ENCODE measurements at regions not wholly inside any gene's neighbourhood (a gene's known extent, or its start where the extent isn't known, plus 50 kb on each side); places are given as distances from the start of the nearest gene placed in this dataset.

GRCh38 chr16:5427571-5427970, 330.0 kb upstream of the EEF2KMT start:
- TF ChIP-seq, protein P1, sequence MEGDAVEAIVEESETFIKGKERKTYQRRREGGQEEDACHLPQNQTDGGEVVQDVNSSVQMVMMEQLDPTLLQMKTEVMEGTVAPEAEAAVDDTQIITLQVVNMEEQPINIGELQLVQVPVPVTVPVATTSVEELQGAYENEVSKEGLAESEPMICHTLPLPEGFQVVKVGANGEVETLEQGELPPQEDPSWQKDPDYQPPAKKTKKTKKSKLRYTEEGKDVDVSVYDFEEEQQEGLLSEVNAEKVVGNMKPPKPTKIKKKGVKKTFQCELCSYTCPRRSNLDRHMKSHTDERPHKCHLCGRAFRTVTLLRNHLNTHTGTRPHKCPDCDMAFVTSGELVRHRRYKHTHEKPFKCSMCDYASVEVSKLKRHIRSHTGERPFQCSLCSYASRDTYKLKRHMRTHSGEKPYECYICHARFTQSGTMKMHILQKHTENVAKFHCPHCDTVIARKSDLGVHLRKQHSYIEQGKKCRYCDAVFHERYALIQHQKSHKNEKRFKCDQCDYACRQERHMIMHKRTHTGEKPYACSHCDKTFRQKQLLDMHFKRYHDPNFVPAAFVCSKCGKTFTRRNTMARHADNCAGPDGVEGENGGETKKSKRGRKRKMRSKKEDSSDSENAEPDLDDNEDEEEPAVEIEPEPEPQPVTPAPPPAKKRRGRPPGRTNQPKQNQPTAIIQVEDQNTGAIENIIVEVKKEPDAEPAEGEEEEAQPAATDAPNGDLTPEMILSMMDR (IDR thresholded peaks at IDR 0.05; ENCODE audit: low read depth, low read length) = no peak
- no peak overlapping the region for H3K4me3 ChIP-seq (ENCODE audit: low read depth, low read length)

GRCh38 chr16:5422643-5423496, 325.3 kb upstream of the EEF2KMT start:
- TF ChIP-seq, protein P1 (IDR thresholded peaks at IDR 0.05; ENCODE audit: low read depth, low read length) = no peak
- H3K4me3 ChIP-seq (ENCODE audit: low read depth, low read length) = no peak overlapping the region

- no peak overlapping the region for H3K4me3 ChIP-seq (ENCODE audit: low read depth, low read length)
- TF ChIP-seq, protein P1 (IDR thresholded peaks at IDR 0.05; ENCODE audit: low read depth, low read length) = no peak
These were observed 324.5 kb upstream of the EEF2KMT start for GRCh38 chr16:5422047-5422446.

DNA sequence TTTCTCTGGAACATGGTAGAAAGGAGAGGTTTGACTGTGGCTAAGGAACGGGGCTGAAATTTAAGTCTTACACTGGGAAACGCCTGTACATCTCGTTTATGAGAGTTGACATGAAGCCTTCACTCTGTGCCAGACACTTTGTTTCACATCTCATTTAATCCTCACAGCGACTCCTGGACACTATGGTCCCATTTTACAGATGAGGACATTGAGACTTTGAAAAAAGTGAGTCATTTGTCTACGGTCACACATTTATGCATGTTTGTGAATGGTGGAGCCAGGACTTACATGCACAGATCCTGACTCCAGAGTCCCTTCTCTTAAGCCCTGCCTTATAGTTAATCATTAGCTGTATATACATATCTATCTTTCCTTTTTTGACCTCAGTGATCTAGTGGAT, 318.4 kb upstream of the EEF2KMT start:
- TF ChIP-seq, protein P1 (IDR thresholded peaks at IDR 0.05; ENCODE audit: low read depth, low read length) = no peak
- no peak overlapping the region for H3K4me3 ChIP-seq (ENCODE audit: low read depth, low read length)

- TF ChIP-seq, protein P1 (IDR thresholded peaks at IDR 0.05; ENCODE audit: low read depth, low read length) = no peak
- H3K4me3 ChIP-seq (ENCODE audit: low read depth, low read length) = no peak overlapping the region
These were observed 317.5 kb upstream of the EEF2KMT start for GRCh38 chr16:5415123-5415522.

- TF ChIP-seq, protein P1 (IDR thresholded peaks at IDR 0.05; ENCODE audit: low read depth, low read length) = no peak
- H3K4me3 ChIP-seq (ENCODE audit: low read depth, low read length) = no peak overlapping the region
These were observed 315.1 kb upstream of the EEF2KMT start for GRCh38 chr16:5412731-5413130.

DNA sequence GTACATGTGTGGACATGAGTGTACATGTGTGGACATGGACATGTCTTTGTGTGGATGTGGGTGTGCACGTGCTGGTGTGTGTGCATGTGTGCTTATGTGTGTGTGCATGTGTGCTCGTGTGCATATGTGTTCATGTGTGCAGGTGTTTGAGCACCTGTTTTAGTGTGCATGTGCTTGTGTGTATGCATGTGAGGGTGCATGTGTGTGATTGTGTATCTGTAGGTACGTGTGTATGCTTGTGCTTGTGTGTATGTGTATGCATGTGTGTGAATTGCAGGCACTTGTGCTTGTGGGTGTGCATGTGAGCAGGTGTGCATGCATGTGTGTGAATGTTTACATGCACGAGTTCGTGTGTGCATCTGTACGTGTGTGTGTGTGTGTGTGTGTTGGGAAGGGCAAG, 300.6 kb upstream of the EEF2KMT start:
- TF ChIP-seq, protein P1 (IDR thresholded peaks at IDR 0.05; ENCODE audit: low read depth, low read length) = no peak
- no peak overlapping the region for H3K4me3 ChIP-seq (ENCODE audit: low read depth, low read length)

All from WI38 (cell line).